ENCODE measurements at regions not wholly inside any gene's neighbourhood (a gene's known extent, or its start where the extent isn't known, plus 50 kb on each side); places are given as distances from the start of the nearest gene placed in this dataset.

DNA sequence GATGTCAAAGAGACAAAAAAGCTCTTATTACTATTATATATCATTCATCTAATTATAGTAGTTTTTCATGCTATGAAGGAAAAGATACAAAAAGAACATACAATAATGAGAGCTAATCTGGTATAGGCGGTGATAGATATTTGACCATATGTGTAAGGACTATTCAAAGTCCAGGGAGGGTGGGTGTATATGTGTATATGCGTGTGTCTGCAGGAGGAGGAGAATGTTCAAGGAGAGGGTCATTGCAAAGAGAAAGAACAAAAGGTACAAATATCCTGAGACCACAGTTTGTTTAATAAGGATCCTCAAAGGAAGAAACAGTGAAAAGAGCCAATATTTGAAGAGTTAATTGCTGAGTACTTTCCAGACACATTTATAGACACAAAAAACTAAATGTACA, 1288.6 kb upstream of the CITED2 start:
- TF ChIP-seq, protein P1, sequence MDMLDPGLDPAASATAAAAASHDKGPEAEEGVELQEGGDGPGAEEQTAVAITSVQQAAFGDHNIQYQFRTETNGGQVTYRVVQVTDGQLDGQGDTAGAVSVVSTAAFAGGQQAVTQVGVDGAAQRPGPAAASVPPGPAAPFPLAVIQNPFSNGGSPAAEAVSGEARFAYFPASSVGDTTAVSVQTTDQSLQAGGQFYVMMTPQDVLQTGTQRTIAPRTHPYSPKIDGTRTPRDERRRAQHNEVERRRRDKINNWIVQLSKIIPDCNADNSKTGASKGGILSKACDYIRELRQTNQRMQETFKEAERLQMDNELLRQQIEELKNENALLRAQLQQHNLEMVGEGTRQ (CRISPR knock-in tag; IDR thresholded peaks at IDR 0.05), result no peak
- TF ChIP-seq CBX3 (IDR thresholded peaks at IDR 0.05; ENCODE audit: borderline replicate concordance in 1 of 2, low read length in 2 of 2) (no peak), PHF8 (IDR thresholded peaks at IDR 0.05; ENCODE audit: borderline replicate concordance, low read length) (no peak), FOXK2 (conservative IDR thresholded peaks at IDR 0.05 in 1 of 2, IDR thresholded peaks at IDR 0.05 in 1 of 2; ENCODE audit: low read depth in 2 of 2) (no peak), ZKSCAN8 (CRISPR knock-in tag; IDR thresholded peaks at IDR 0.05) (no peak), BRF1 (IDR thresholded peaks at IDR 0.05; ENCODE audit: borderline replicate concordance, extremely low read depth, insufficient read length) (no peak), YY1 (IDR thresholded peaks at IDR 0.05; ENCODE audit: borderline replicate concordance in 1 of 3, control insufficient read depth in 1 of 3, extremely low read depth in 1 of 3, insufficient read depth in 3 of 3, insufficient read length in 1 of 3, insufficient replicate concordance in 2 of 3, low read depth in 1 of 3, low read length in 2 of 3) (no peak)
- TF ChIP-seq, protein P2, sequence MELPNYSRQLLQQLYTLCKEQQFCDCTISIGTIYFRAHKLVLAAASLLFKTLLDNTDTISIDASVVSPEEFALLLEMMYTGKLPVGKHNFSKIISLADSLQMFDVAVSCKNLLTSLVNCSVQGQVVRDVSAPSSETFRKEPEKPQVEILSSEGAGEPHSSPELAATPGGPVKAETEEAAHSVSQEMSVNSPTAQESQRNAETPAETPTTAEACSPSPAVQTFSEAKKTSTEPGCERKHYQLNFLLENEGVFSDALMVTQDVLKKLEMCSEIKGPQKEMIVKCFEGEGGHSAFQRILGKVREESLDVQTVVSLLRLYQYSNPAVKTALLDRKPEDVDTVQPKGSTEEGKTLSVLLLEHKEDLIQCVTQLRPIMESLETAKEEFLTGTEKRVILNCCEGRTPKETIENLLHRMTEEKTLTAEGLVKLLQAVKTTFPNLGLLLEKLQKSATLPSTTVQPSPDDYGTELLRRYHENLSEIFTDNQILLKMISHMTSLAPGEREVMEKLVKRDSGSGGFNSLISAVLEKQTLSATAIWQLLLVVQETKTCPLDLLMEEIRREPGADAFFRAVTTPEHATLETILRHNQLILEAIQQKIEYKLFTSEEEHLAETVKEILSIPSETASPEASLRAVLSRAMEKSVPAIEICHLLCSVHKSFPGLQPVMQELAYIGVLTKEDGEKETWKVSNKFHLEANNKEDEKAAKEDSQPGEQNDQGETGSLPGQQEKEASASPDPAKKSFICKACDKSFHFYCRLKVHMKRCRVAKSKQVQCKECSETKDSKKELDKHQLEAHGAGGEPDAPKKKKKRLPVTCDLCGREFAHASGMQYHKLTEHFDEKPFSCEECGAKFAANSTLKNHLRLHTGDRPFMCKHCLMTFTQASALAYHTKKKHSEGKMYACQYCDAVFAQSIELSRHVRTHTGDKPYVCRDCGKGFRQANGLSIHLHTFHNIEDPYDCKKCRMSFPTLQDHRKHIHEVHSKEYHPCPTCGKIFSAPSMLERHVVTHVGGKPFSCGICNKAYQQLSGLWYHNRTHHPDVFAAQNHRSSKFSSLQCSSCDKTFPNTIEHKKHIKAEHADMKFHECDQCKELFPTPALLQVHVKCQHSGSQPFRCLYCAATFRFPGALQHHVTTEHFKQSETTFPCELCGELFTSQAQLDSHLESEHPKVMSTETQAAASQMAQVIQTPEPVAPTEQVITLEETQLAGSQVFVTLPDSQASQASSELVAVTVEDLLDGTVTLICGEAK (IDR thresholded peaks at IDR 0.05), result no peak
- TF ChIP-seq, protein P2 (CRISPR knock-in tag; IDR thresholded peaks at IDR 0.05), result no peak
- TF ChIP-seq, protein P3, sequence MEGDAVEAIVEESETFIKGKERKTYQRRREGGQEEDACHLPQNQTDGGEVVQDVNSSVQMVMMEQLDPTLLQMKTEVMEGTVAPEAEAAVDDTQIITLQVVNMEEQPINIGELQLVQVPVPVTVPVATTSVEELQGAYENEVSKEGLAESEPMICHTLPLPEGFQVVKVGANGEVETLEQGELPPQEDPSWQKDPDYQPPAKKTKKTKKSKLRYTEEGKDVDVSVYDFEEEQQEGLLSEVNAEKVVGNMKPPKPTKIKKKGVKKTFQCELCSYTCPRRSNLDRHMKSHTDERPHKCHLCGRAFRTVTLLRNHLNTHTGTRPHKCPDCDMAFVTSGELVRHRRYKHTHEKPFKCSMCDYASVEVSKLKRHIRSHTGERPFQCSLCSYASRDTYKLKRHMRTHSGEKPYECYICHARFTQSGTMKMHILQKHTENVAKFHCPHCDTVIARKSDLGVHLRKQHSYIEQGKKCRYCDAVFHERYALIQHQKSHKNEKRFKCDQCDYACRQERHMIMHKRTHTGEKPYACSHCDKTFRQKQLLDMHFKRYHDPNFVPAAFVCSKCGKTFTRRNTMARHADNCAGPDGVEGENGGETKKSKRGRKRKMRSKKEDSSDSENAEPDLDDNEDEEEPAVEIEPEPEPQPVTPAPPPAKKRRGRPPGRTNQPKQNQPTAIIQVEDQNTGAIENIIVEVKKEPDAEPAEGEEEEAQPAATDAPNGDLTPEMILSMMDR (IDR thresholded peaks at IDR 0.05 in 2 of 3, conservative IDR thresholded peaks at IDR 0.05 in 1 of 3; ENCODE audit: insufficient read depth in 2 of 3, low read depth in 1 of 3, low read length in 3 of 3), result no peak
- TF ChIP-seq, protein P4, sequence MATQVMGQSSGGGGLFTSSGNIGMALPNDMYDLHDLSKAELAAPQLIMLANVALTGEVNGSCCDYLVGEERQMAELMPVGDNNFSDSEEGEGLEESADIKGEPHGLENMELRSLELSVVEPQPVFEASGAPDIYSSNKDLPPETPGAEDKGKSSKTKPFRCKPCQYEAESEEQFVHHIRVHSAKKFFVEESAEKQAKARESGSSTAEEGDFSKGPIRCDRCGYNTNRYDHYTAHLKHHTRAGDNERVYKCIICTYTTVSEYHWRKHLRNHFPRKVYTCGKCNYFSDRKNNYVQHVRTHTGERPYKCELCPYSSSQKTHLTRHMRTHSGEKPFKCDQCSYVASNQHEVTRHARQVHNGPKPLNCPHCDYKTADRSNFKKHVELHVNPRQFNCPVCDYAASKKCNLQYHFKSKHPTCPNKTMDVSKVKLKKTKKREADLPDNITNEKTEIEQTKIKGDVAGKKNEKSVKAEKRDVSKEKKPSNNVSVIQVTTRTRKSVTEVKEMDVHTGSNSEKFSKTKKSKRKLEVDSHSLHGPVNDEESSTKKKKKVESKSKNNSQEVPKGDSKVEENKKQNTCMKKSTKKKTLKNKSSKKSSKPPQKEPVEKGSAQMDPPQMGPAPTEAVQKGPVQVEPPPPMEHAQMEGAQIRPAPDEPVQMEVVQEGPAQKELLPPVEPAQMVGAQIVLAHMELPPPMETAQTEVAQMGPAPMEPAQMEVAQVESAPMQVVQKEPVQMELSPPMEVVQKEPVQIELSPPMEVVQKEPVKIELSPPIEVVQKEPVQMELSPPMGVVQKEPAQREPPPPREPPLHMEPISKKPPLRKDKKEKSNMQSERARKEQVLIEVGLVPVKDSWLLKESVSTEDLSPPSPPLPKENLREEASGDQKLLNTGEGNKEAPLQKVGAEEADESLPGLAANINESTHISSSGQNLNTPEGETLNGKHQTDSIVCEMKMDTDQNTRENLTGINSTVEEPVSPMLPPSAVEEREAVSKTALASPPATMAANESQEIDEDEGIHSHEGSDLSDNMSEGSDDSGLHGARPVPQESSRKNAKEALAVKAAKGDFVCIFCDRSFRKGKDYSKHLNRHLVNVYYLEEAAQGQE (IDR thresholded peaks at IDR 0.05; ENCODE audit: borderline replicate concordance), result no peak
- TF ChIP-seq, protein P4 (CRISPR knock-in tag; IDR thresholded peaks at IDR 0.05; ENCODE audit: low read depth), result no peak

Data from K562 (cell line).